Pancreas (tissue), 10 donors: ENCODE measurements at regions not wholly inside any gene's neighbourhood (a gene's known extent, or its start where the extent isn't known, plus 50 kb on each side); places are given as distances from the start of the nearest gene placed in this dataset.

Source experiments
- ATAC-seq, 4 donors: fragments of 200-7000 bp; cut with Tn5 transposase; one replicate each; pipeline versions ENCODE4 v1.8.0 to v1.9.1; 2020; ENCODE audit warnings: mild to moderate bottlenecking in 4 of 4, moderate library complexity in 4 of 4
- DNase-seq, 6 donors: peaks; one replicate each; pipeline ENCODE4 v3.0.0-alpha.2; 2020
- FAIRE-seq: peaks from 2 replicates; lab custom pipeline; 2012; peaks lifted over from hg19 to GRCh38; lab: Jason Lieb, UNC
- H3K27ac ChIP-seq, 4 donors: fragments of 200-600 bp; sonication (generic); 1 replicate in 3 of 4; 2 replicates in 1 of 4; pipeline versions ENCODE4 v1.5.0 to v1.8.0; 2020
- H3K27me3 ChIP-seq, 4 donors: fragments of 200-600 bp; one replicate each; pipeline ENCODE4 v1.8.0; 2021
- H3K36me3 ChIP-seq, 3 donors: fragments of 200-600 bp; sonication (generic) in 1 of 3; one replicate each; pipeline versions ENCODE4 v1.5.0 to v1.8.0; 2020 to 2021
- H3K4me1 ChIP-seq, 3 donors: fragments of 200-600 bp; one replicate each; pipeline ENCODE4 v1.8.0; 2021
- H3K4me3 ChIP-seq, 4 donors: fragments of 200-600 bp; sonication (generic) in 2 of 4; one replicate each; pipeline versions ENCODE4 v1.5.0 to v1.8.0; 2020 to 2021
- H3K9me3 ChIP-seq, 4 donors: fragments of 200-600 bp; one replicate each; pipeline ENCODE4 v1.8.0; 2021
- CTCF ChIP-seq, 4 donors: fragments of 200-600 bp; sonication (generic) in 3 of 4; IDR thresholded peaks; one replicate each; pipeline versions ENCODE4 v1.5.0 to v1.8.0; 2021; ENCODE audit warnings: antibody characterized with exemption in 4 of 4
- WGBS, 2 donors: extraction: QIAGEN DNeasy Blood & Tissue Kit; methylation state at CpG; one replicate each; pipeline ENCODE4 v1.1.7; 2013; 5-methylcytosine and 5-hydroxymethylcytosine counted together
- intact Hi-C, 3 donors: fragments of 100-400 bp; cut with DNase I; formaldehyde crosslinking; loops; one replicate each; pipeline versions ENCODE4 v1.11.1 to v1.14.2; 2022
- donor health status: healthy with polysubstance abuse.
- donor health status: DM: no; HTN: no; CAD: no; lungs with moderate emphysema.
- donor health status: DM: no; HTN: no; CAD: no.
- donor health status: control.
- donor health status: control.
- donor health status: Bipolar disorder and iron deficiency.
- donor health status: DM: yes; HTN: yes; CAD: no.
- donor health status: DM: no; HTN: no; CAD: no.
- donor health status: DM: no; HTN: no; CAD: no.
- donor health status: DM: yes; HTN: yes; CAD: no.

GRCh38 chr2:163515836-163516235, 220.0 kb downstream of the FIGN start:
- Histone ChIP-seq H3K27me3 (no peaks in the 10 kb centered on the region), H3K9me3 (no peaks in the 10 kb centered on the region), H3K36me3 (no peaks in the 10 kb centered on the region), H3K4me3 (no peak overlapping the region), H3K27ac (no peak overlapping the region), H3K4me1 (no peaks in the 10 kb centered on the region)
- intact Hi-C loops = no loop called here
- DNase-seq = no peak
- TF ChIP-seq CTCF (IDR thresholded peaks at IDR 0.05) = no peak
- FAIRE-seq = no peak
- ATAC-seq = no peak

- H3K4me3 ChIP-seq = no peak overlapping the region
- no peak overlapping the region for H3K27ac ChIP-seq
- ATAC-seq (no peak), DNase-seq (no peak), FAIRE-seq (no peak)
- no peaks in the 10 kb centered on the region for H3K4me1 ChIP-seq
- no peak for TF ChIP-seq CTCF (IDR thresholded peaks at IDR 0.05)
- H3K9me3 ChIP-seq = no peaks in the 10 kb centered on the region
- H3K27me3 ChIP-seq = no peaks in the 10 kb centered on the region
- H3K36me3 ChIP-seq = no peaks in the 10 kb centered on the region
- intact Hi-C loops = no loop called here
- 68 to 84% methylated on average over 3 of the region's 3 CpGs for WGBS, 2 donors
These were observed 230.5 kb downstream of the FIGN start for GRCh38 chr2:163505281-163505680.

GRCh38 chr2:163493359-163494298, 242.2 kb downstream of the FIGN start:
- no peaks in the 10 kb centered on the region for H3K4me1 ChIP-seq
- ATAC-seq (no peak), DNase-seq (no peak), FAIRE-seq (no peak)
- H3K27ac ChIP-seq = no peak overlapping the region
- TF ChIP-seq CTCF (IDR thresholded peaks at IDR 0.05) = no peak
- H3K4me3 ChIP-seq = no peak overlapping the region
- WGBS, 2 donors = 49 to 58% methylated on average over 13 of the region's 13 CpGs
- no peaks in the 10 kb centered on the region for H3K27me3 ChIP-seq
- intact Hi-C loops = no loop called here
- no peaks in the 10 kb centered on the region for H3K9me3 ChIP-seq
- no peaks in the 10 kb centered on the region for H3K36me3 ChIP-seq

- Histone ChIP-seq H3K36me3 (no peaks in the 10 kb centered on the region), H3K27me3 (no peaks in the 10 kb centered on the region), H3K4me1 (no peaks in the 10 kb centered on the region), H3K9me3 (no peaks in the 10 kb centered on the region), H3K27ac (no peak overlapping the region), H3K4me3 (no peak overlapping the region)
- no peak for DNase-seq
- FAIRE-seq = no peak
- WGBS, 2 donors = 63 to 65% methylated on average over 2 of the region's 2 CpGs
- intact Hi-C loops = no loop called here
- ATAC-seq = no peak
- TF ChIP-seq CTCF (IDR thresholded peaks at IDR 0.05) = no peak
These were observed 244.0 kb downstream of the FIGN start for GRCh38 chr2:163491850-163492249.

- no peaks in the 10 kb centered on the region for H3K4me1 ChIP-seq
- WGBS, 2 donors = 49 to 66% methylated on average over 3 of the region's 3 CpGs
- DNase-seq (no peak), FAIRE-seq (no peak), ATAC-seq (no peak)
- TF ChIP-seq CTCF (IDR thresholded peaks at IDR 0.05) = no peak
- intact Hi-C loops = no loop called here
- H3K36me3 ChIP-seq = no peaks in the 10 kb centered on the region
- no peak overlapping the region for H3K4me3 ChIP-seq
- no peak overlapping the region for H3K27ac ChIP-seq
- no peaks in the 10 kb centered on the region for H3K9me3 ChIP-seq
- H3K27me3 ChIP-seq = no peaks in the 10 kb centered on the region
These were observed 245.5 kb downstream of the FIGN start for GRCh38 chr2:163490281-163490680.
